Vagina (tissue), 2 donors: ENCODE measurements at regions not wholly inside any gene's neighbourhood (a gene's known extent, or its start where the extent isn't known, plus 50 kb on each side); places are given as distances from the start of the nearest gene placed in this dataset.

Experiments used
- DNase-seq, 2 donors: peaks; one replicate each; pipeline ENCODE4 v3.0.0-alpha.2; 2017; ENCODE audit errors: extremely low spot score in 2 of 2
- H3K27ac ChIP-seq: fragments of 200-600 bp; sonication (generic); one replicate; pipeline ENCODE4 v1.5.1; 2019
- H3K27me3 ChIP-seq: fragments of 200-600 bp; sonication (generic); one replicate; pipeline ENCODE4 v1.5.1; 2019
- H3K36me3 ChIP-seq, 2 donors: fragments of 200-600 bp; sonication (generic); one replicate each; pipeline ENCODE4 v1.5.1; 2017 to 2019
- H3K4me1 ChIP-seq: fragments of 200-600 bp; sonication (generic); one replicate; pipeline ENCODE4 v1.5.1; 2019
- H3K4me3 ChIP-seq, 2 donors: fragments of 200-600 bp; sonication (generic); 1 replicate in 1 of 2; 2 replicates in 1 of 2; pipeline ENCODE4 v1.5.1; 2016 to 2019
- H3K9me3 ChIP-seq: fragments of 200-600 bp; sonication (generic); one replicate; pipeline ENCODE4 v1.5.1; 2019
- POLR2A ChIP-seq, 2 donors: fragments of 450-650 bp; IDR thresholded peaks; one replicate each; pipeline ENCODE4 v1.6.1; 2017; ENCODE audit warnings: antibody characterized with exemption in 2 of 2, mild to moderate bottlenecking in 2 of 2, moderate library complexity in 2 of 2
- POLR2AphosphoS5 ChIP-seq, 2 donors: sonication (generic); formaldehyde crosslinking; IDR thresholded peaks; one replicate each; pipeline ENCODE4 v1.9.0; 2017; ENCODE audit warnings: antibody characterized with exemption in 2 of 2, mild to moderate bottlenecking in 2 of 2, low read depth in 1 of 2; ENCODE audit not compliant: insufficient read depth in 1 of 2
- intact Hi-C: fragments of 100-400 bp; cut with DNase I; formaldehyde crosslinking; loops from one replicate; pipeline ENCODE4 v1.15.1; 2023
- TF ChIP-seq, protein P1 (sequence below), 3 experiments: fragments of 450-650 bp in 2 of 3; fragments of 200-600 bp in 1 of 3; sonication (generic) in 1 of 3; IDR thresholded peaks; one replicate each; pipeline ENCODE4 v1.5.1; 2017 to 2019; ENCODE audit warnings: antibody characterized with exemption in 3 of 3, mild to moderate bottlenecking in 2 of 3, moderate library complexity in 2 of 3

DNA sequence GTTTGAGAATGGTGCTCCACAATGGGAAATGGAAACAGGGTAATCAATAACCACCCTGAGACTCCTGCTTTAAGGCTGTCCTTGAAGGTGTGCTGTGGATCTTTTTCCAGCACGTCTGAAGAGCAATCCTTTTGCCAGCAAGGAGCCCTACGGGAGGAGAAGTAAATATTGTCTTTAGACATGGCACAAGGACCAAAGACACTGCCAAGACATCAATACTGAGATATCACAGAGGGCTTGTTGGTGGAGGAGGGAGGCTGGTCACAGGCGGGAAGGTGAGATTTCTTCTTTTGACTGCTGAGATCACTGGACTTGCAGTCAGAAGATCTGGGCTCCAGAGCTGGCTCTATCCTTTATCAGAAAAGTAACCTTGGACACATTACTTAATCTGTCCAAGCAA lies 135.0 kb upstream of the ZNF462 start:
- Histone ChIP-seq H3K4me1 (peaks cover 6% of the 10 kb centered on the region), H3K27me3 (no peaks in the 10 kb centered on the region), H3K9me3 (no peaks in the 10 kb centered on the region), H3K4me3 (no peak overlapping the region), H3K36me3 (no peaks in the 10 kb centered on the region), H3K27ac (no peak overlapping the region)
- no peak for DNase-seq
- TF ChIP-seq POLR2A (IDR thresholded peaks at IDR 0.05) = no peak
- TF ChIP-seq POLR2AphosphoS5 (IDR thresholded peaks at IDR 0.05; ENCODE audit: insufficient read depth in 1 of 2, low read depth in 1 of 2) = no peak
- TF ChIP-seq, protein P1, sequence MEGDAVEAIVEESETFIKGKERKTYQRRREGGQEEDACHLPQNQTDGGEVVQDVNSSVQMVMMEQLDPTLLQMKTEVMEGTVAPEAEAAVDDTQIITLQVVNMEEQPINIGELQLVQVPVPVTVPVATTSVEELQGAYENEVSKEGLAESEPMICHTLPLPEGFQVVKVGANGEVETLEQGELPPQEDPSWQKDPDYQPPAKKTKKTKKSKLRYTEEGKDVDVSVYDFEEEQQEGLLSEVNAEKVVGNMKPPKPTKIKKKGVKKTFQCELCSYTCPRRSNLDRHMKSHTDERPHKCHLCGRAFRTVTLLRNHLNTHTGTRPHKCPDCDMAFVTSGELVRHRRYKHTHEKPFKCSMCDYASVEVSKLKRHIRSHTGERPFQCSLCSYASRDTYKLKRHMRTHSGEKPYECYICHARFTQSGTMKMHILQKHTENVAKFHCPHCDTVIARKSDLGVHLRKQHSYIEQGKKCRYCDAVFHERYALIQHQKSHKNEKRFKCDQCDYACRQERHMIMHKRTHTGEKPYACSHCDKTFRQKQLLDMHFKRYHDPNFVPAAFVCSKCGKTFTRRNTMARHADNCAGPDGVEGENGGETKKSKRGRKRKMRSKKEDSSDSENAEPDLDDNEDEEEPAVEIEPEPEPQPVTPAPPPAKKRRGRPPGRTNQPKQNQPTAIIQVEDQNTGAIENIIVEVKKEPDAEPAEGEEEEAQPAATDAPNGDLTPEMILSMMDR (IDR thresholded peaks at IDR 0.05) = no peak
- intact Hi-C loops = no loop called here

DNA sequence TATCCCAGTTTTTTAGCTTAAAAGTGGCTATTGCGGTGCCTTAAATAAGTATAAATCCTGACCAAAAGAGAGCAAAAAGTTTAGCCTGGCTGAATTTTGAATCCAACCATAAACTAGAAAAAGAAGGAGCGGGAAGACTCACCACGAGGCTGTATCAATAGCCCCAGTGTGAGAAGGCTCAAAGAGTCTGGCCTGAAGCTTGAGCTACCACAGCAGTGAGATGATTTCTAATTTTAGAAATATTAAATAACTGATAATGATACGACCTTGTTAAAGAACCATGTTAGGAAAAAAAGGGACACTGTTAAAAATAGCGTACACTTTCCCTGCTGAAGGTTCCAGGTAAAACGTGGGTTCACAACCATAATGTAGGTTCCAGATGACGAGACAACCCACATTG lies 134.1 kb upstream of the ZNF462 start:
- DNase-seq = no peak
- no peak for TF ChIP-seq POLR2A (IDR thresholded peaks at IDR 0.05)
- TF ChIP-seq, protein P1 (IDR thresholded peaks at IDR 0.05) = no peak
- no peak for TF ChIP-seq POLR2AphosphoS5 (IDR thresholded peaks at IDR 0.05; ENCODE audit: insufficient read depth in 1 of 2, low read depth in 1 of 2)
- H3K4me3 ChIP-seq = no peak overlapping the region
- H3K27ac ChIP-seq = no peak overlapping the region
- H3K4me1 ChIP-seq = peaks cover 6% of the 10 kb centered on the region
- no peaks in the 10 kb centered on the region for H3K27me3 ChIP-seq
- H3K9me3 ChIP-seq = no peaks in the 10 kb centered on the region
- intact Hi-C loops = no loop called here
- H3K36me3 ChIP-seq = no peaks in the 10 kb centered on the region

- Histone ChIP-seq H3K27me3 (no peaks in the 10 kb centered on the region), H3K27ac (no peak overlapping the region), H3K9me3 (no peaks in the 10 kb centered on the region), H3K36me3 (no peaks in the 10 kb centered on the region), H3K4me1 (peaks cover 6% of the 10 kb centered on the region), H3K4me3 (no peak overlapping the region)
- intact Hi-C loops = no loop called here
- TF ChIP-seq POLR2AphosphoS5 (IDR thresholded peaks at IDR 0.05; ENCODE audit: insufficient read depth in 1 of 2, low read depth in 1 of 2) (no peak), POLR2A (IDR thresholded peaks at IDR 0.05) (no peak)
- TF ChIP-seq, protein P1 (IDR thresholded peaks at IDR 0.05) = no peak
- DNase-seq = no peak
Observed at GRCh38 chr9:106731910-106732309, 131.1 kb upstream of the ZNF462 start.

GRCh38 chr9:106733828-106734380 lies 129.1 kb upstream of the ZNF462 start:
- Histone ChIP-seq H3K9me3 (no peaks in the 10 kb centered on the region), H3K36me3 (no peaks in the 10 kb centered on the region), H3K27ac (no peak overlapping the region), H3K27me3 (no peaks in the 10 kb centered on the region), H3K4me3 (no peak overlapping the region), H3K4me1 (peaks cover 6% of the 10 kb centered on the region)
- TF ChIP-seq, protein P1 (IDR thresholded peaks at IDR 0.05) = no peak
- no peak for TF ChIP-seq POLR2A (IDR thresholded peaks at IDR 0.05)
- TF ChIP-seq POLR2AphosphoS5 (IDR thresholded peaks at IDR 0.05; ENCODE audit: insufficient read depth in 1 of 2, low read depth in 1 of 2) = no peak
- no peak for DNase-seq
- intact Hi-C loops = no loop called here

GRCh38 chr9:106737516-106737915 lies 125.5 kb upstream of the ZNF462 start:
- H3K36me3 ChIP-seq = no peaks in the 10 kb centered on the region
- H3K27me3 ChIP-seq = no peaks in the 10 kb centered on the region
- intact Hi-C loops = no loop called here
- no peak overlapping the region for H3K4me3 ChIP-seq
- H3K27ac ChIP-seq = no peak overlapping the region
- no peak for DNase-seq
- no peaks in the 10 kb centered on the region for H3K9me3 ChIP-seq
- H3K4me1 ChIP-seq = no peaks in the 10 kb centered on the region
- TF ChIP-seq POLR2A (IDR thresholded peaks at IDR 0.05) = no peak
- TF ChIP-seq, protein P1 (IDR thresholded peaks at IDR 0.05) = no peak
- no peak for TF ChIP-seq POLR2AphosphoS5 (IDR thresholded peaks at IDR 0.05; ENCODE audit: insufficient read depth in 1 of 2, low read depth in 1 of 2)
